ENCODE measurements at regions not wholly inside any gene's neighbourhood (a gene's known extent, or its start where the extent isn't known, plus 50 kb on each side); places are given as distances from the start of the nearest gene placed in this dataset.
A peak's percentile ranks its signal among the peaks of the same experiment; 100 is the strongest.

DNA sequence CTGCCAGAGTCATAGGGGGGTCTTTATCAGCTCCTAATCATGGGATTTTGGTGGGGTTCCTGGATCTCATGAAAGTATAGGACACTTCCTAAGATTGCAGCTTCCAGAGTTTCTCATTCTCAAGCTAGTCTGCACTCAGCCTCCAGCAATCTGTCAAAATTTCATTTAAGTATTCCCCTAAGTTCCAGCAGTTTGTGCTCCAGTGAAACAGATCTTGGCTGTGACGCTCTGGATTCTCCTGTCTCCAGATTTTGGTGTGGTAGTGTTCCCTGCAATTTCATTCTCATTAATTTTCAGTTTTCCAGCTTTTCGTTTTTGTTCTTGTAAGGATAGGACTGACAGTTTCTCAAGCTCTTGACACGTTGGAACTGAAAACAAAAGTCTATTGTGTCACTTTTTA lies 908.9 kb upstream of the MIR17HG start:
- Mint-ChIP-seq H3K36me3 (no peaks in the 10 kb centered on the region), H3K9me3 (no peaks in the 10 kb centered on the region), H3K27ac (no peak overlapping the region), H3K4me1 (ENCODE audit: unreplicated experiment) (no peaks in the 10 kb centered on the region), H3K27me3 (no peaks in the 10 kb centered on the region), H3K4me3 (no peak overlapping the region)
- no peak for DNase-seq (ENCODE audit: extremely low spot score, unreplicated experiment)
- no peak for TF ChIP-seq CTCF (conservative IDR thresholded peaks at IDR 0.05)

DNA sequence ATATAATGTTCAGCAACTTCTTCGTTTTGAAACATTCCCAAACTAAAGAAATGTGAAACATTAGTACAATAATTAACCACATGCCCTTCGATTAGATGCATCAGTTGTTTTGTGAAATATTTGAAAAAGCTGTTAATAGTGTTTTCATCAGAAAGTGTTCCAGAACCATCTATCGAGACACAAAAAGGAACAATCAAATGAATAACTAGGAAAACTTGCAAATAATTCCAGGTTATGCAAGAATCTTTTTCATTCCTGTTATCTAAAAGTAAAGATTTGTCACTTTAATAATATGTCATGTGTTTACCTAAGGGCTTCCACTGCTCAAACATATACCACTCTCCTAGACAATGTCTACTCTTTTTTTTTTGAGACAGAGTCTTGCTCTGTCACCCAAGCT lies 904.2 kb upstream of the MIR17HG start:
- H3K4me3 Mint-ChIP-seq, result no peak overlapping the region
- H3K36me3 Mint-ChIP-seq, result no peaks in the 10 kb centered on the region
- DNase-seq (ENCODE audit: extremely low spot score, unreplicated experiment), result no peak
- peaks cover 10% of the 10 kb centered on the region for H3K9me3 Mint-ChIP-seq
- no peak overlapping the region for H3K27ac Mint-ChIP-seq
- no peak for TF ChIP-seq CTCF (conservative IDR thresholded peaks at IDR 0.05)
- peaks cover 9% of the 10 kb centered on the region for H3K4me1 Mint-ChIP-seq (ENCODE audit: unreplicated experiment)
- H3K27me3 Mint-ChIP-seq, result no peaks in the 10 kb centered on the region

DNA sequence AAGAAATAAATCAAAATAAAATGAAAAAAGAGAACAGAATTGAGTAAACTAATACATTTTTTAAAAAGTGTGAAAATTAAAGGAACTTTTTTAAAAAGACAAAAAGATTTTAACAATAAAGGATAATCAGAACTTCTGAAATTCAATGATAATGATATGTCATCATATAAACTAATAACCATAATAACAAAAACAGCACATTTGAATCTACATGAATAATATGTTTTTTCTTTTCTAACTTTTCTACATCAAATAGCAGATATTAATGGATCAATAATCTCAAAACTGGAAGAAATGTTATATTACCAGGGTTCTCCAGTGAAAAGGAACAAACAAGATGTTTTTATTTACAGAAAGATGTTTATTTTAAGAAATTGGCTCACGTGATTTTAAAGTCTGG lies 903.3 kb upstream of the MIR17HG start:
- no peak for DNase-seq (ENCODE audit: extremely low spot score, unreplicated experiment)
- no peak for TF ChIP-seq CTCF (conservative IDR thresholded peaks at IDR 0.05)
- H3K4me3 Mint-ChIP-seq, result no peak overlapping the region
- H3K4me1 Mint-ChIP-seq (ENCODE audit: unreplicated experiment), result peaks cover 9% of the 10 kb centered on the region
- H3K36me3 Mint-ChIP-seq, result no peaks in the 10 kb centered on the region
- no peaks in the 10 kb centered on the region for H3K27me3 Mint-ChIP-seq
- H3K9me3 Mint-ChIP-seq, result peaks cover 10% of the 10 kb centered on the region
- no peak overlapping the region for H3K27ac Mint-ChIP-seq

DNA sequence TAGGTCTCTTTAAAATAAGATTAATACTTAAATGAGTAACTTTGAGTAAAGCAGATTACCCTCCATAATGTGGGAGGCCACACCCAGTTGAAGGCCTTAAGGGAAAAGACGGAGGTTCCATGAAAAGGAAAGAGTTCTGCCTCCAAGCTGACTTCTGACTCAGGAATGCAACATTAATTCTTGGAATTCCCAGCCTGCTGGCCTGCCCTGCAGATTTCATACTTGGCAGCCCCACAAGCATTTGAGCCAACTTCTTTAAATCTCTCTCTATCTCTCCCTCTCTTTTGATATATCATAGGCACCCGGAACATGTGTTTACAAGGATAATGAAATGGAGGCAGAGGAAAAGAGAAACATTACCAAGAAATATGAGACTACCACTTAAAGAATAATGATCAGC lies 902.3 kb upstream of the MIR17HG start:
- Mint-ChIP-seq H3K4me1 (ENCODE audit: unreplicated experiment) (peaks cover 9% of the 10 kb centered on the region), H3K9me3 (peaks cover 10% of the 10 kb centered on the region), H3K36me3 (no peaks in the 10 kb centered on the region), H3K27ac (peak overlapping the region; percentile 77), H3K4me3 (no peak overlapping the region), H3K27me3 (no peaks in the 10 kb centered on the region)
- TF ChIP-seq CTCF (conservative IDR thresholded peaks at IDR 0.05), result no peak
- DNase-seq (ENCODE audit: extremely low spot score, unreplicated experiment), result no peak

DNA sequence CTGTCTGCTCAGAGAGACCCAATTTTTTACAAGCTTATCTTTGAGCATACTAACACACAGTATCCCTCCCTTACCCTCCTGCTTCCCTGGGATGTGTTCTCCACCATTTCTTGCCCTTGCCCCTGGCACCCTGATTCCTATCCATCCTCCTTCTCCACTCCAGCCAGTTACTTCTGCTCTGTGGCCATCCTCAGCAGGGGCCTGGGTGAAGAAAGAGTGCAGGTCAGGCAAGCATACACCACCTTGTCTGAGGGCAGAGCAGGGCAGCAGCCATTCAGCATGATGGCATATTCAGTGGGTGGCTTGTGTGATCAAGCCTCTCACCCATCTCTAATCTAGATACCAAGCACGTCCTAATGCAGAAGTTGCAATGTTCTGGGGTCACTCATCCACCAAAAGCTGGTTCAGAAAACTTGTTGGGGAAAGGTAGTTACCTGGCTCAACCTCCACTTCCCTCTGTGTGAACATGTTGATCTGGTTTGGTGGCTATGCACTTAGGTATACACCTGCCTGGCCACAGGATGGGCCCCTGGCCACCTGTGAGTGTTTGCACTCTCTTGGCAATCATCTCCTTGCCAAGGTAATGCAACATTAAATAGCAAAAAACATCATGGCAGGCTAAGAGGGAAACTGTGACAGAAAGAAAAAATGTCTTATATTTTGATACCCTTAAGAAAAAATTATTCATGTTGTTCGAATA lies 900.3 kb upstream of the MIR17HG start:
- H3K4me3 Mint-ChIP-seq, result no peak overlapping the region
- peaks cover 9% of the 10 kb centered on the region for H3K4me1 Mint-ChIP-seq (ENCODE audit: unreplicated experiment)

More for the DNA sequence above, 900.3 kb upstream of the MIR17HG start:
- Mint-ChIP-seq H3K27ac (peak overlapping the region; percentile 79), H3K36me3 (no peaks in the 10 kb centered on the region), H3K9me3 (peaks cover 10% of the 10 kb centered on the region), H3K27me3 (no peaks in the 10 kb centered on the region)
- no peak for DNase-seq (ENCODE audit: extremely low spot score, unreplicated experiment)
- TF ChIP-seq CTCF (conservative IDR thresholded peaks at IDR 0.05), result no peak

Measured in type B pancreatic cell (in vitro differentiated cells).